Peyer's patch (tissue), 4 donors: ENCODE measurements at regions not wholly inside any gene's neighbourhood (a gene's known extent, or its start where the extent isn't known, plus 50 kb on each side); places are given as distances from the start of the nearest gene placed in this dataset.

Experiments used
- POLR2A ChIP-seq, 2 donors: fragments of 450-650 bp; IDR thresholded peaks; one replicate each; pipeline ENCODE4 v1.5.1; 2017; ENCODE audit warnings: antibody characterized with exemption in 2 of 2, mild to moderate bottlenecking in 2 of 2, moderate library complexity in 2 of 2
- TF ChIP-seq, protein P1 (sequence below), 6 experiments: fragments of 450-650 bp in 4 of 6; fragments of 200-600 bp in 2 of 6; sonication (generic) in 1 of 6; IDR thresholded peaks; one replicate each; pipeline ENCODE4 v1.5.1; 2017 to 2019; ENCODE audit warnings: antibody characterized with exemption in 6 of 6, mild to moderate bottlenecking in 3 of 6, moderate library complexity in 1 of 6

DNA sequence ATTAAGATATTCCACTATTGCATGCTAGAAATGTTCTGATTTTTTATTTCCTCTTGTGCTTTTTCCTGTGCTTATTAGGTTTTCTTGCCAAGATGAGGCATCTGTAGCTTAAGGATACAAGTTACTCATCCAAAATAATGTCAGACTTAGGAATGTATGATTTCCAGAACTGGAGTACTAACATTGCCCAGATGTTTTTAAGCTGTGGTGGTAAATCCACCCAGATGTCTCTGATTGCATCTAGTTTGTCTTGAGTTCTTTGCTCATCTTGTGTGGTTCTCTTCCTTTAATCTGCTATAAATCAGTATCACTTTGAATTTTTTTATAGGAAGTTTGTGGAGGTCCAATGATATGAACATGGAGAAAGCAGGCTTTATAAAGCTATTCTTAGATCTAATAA lies 337.5 kb upstream of the ZNF608 start:
- TF ChIP-seq, protein P1, sequence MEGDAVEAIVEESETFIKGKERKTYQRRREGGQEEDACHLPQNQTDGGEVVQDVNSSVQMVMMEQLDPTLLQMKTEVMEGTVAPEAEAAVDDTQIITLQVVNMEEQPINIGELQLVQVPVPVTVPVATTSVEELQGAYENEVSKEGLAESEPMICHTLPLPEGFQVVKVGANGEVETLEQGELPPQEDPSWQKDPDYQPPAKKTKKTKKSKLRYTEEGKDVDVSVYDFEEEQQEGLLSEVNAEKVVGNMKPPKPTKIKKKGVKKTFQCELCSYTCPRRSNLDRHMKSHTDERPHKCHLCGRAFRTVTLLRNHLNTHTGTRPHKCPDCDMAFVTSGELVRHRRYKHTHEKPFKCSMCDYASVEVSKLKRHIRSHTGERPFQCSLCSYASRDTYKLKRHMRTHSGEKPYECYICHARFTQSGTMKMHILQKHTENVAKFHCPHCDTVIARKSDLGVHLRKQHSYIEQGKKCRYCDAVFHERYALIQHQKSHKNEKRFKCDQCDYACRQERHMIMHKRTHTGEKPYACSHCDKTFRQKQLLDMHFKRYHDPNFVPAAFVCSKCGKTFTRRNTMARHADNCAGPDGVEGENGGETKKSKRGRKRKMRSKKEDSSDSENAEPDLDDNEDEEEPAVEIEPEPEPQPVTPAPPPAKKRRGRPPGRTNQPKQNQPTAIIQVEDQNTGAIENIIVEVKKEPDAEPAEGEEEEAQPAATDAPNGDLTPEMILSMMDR (IDR thresholded peaks at IDR 0.05) = no peak
- no peak for TF ChIP-seq POLR2A (IDR thresholded peaks at IDR 0.05)
